Activated CD4-positive, alpha-beta T cell treated with anti-CD3 and anti-CD28 coated beads, Interleukin-2, amount 50 U/mL, for 48 hours (primary cell): ENCODE measurements at regions not wholly inside any gene's neighbourhood (a gene's known extent, or its start where the extent isn't known, plus 50 kb on each side); places are given as distances from the start of the nearest gene placed in this dataset.

Source experiments
- DNase-seq, 2 experiments: peaks; one replicate each; pipeline ENCODE4 v3.0.0-alpha.2; 2020

- DNase-seq: no peak
These were observed 145.2 kb upstream of the AKIRIN2 start for GRCh38 chr6:87847135-87847829.

- DNase-seq: no peak
These were observed 144.4 kb upstream of the AKIRIN2 start for GRCh38 chr6:87846434-87846833.

- DNase-seq: no peak
These were observed 138.3 kb upstream of the AKIRIN2 start for GRCh38 chr6:87840324-87840723.

- DNase-seq: no peak
These were observed 135.8 kb upstream of the AKIRIN2 start for GRCh38 chr6:87837876-87838275.

DNA sequence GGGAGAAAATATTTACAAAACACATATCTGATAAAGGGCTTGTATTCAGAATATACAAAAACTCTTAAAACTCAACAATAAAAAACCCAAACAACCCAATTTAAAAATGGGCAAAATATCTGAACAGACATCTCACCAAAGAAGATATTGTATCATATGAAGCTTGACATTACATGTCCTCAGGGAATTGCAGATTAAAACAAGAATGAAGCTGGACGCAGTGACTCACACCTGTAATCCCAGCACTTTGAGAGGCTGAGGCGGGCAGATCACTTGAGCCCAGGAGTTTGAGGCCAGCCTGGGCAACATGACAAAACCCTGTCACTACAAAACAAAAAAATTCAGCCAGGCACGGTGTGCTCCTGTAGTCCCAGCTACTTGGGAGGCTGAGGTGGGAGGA, 135.4 kb upstream of the AKIRIN2 start:
- no peak for DNase-seq

DNA sequence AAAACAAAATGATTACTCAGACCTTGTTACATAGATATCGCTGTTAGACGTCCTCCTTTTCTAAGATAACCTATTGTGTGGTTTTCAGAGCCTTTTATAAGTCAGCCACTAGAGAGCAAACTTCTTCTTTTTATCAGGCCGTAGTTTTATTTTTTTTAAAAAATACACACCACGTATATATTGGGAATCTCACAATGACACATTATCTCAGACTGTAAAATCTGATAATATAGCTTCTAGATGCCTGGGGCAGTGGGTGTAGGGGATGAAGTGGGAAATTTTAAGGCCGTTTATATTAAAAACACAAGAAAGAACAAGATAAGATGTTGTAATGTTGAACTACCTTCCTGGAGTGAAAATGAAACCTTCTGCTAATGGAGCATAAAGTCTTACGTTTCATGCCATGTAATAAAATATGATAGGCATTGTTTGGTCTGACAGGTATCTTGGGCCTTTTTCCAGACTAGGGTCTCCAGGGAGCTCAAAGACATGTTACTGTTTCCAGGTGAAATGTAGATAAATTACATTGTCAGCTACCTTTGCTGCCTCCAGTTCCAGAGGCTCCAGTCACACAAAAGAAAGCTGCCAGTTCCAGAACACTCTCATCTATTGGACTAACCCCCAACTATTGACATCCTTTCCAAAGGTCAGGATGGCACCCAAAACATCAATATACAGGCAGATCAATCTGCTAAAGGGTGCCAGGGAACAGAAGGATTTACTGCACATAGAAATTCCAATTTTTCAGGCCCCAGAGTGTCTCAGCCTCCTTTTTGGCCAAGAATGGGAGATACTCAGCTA, 130.2 kb upstream of the AKIRIN2 start:
- no peak for DNase-seq

DNA sequence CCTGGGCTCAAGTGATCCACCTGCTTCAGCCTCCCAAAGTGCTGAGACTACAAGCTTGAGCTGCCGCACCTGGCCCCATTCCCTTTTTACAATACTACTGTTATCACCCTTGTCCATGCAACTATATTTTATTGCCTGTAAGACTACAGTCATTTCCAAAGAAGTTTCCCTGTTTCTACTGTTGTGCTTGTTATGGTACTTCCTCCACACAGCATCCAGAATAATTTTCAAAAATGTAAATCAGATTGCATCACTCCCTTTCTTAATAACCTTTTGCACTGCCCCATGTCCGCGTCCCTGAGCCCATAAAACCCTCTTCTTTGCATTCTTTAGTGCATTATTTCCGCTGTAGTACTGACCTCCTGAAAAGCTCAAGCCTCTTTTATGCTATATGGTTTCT, 128.9 kb upstream of the AKIRIN2 start:
- DNase-seq: no peak

GRCh38 chr6:87829622-87830121, 127.6 kb upstream of the AKIRIN2 start:
- DNase-seq: no peak

DNA sequence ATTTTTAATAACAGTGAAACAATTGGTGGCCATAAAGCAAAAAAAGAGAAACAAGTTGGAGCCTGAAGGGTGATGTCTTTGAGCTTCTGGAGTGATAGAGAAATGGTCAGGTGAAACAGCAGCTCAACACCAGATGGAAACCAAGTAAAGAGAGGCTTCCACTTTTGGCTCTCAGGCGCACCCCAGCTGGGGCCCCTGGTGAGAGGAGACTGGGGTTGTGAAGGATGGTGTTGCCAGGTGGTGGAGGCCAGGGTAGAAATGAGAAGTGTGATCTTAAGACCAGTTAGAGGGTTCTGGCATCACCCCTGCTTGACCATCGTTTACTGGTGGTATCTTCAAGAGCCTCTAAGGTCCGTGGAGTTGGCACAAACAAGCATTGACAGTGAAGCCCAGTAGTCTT, 126.0 kb upstream of the AKIRIN2 start:
- no peak for DNase-seq

DNA sequence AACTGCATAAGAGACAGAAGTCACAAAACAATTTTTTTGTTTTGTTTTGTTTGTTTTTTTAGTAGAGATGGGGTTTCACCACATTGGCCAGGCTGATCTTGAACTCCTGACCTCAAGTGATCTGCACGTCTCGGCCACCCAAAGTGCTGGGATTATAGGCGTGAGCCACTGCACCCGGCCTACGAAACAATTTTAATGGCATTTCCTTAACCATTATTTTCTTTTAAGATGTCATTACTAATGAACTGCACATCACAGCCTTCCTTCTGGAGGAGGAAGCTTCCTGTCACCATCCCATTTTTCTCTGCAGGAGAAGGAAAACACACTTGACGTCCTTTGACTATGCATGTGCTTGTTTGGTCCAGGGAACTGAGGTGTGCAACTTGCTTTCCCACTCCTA, 125.3 kb upstream of the AKIRIN2 start:
- DNase-seq: no peak

DNA sequence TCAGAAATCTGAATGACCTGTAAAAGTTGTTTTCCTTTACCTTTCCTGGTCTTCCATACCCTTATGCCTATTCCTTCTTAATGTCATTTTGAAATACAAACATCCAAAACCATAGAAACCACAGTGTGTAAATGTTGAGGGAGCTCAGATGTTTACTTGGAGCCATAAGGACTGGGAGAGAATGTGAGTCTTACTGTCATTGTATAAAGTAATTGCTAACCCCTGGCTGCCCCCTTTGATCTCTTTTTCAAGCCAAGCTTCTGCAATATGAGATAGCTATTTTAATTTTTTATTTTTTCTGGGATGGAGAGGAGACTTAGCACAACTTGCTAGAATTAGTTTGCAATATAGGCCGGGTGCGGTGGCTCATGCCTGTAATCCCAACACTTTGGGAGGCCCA, 124.4 kb upstream of the AKIRIN2 start:
- no peak for DNase-seq

GRCh38 chr6:87825821-87826221, 123.8 kb upstream of the AKIRIN2 start:
- DNase-seq: no peak

DNA sequence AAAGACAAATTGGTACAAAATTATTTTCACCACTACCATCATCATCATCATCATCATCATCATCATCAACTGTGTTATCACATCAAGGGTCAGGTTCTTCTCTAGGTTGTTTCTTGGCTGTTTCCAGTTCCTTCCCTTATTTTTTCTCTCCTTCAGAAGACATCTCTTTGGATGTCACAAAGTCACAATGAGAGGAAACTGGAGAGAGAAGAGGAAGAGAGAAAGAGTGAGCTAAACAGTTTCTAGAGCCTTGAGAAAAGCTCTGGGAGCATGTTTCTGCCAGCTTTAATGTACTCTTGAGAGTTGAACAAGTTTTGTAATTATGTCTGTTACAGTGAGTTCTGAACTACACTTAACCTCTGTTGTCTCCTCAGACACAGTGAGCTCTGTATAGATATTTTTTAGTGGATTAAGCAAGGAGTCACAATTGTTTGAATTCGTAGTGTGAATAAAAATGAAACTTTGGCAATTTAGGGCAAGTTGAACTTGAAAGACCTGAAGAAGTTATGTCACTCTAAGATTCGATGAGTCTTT, 123.0 kb upstream of the AKIRIN2 start:
- no peak for DNase-seq

DNA sequence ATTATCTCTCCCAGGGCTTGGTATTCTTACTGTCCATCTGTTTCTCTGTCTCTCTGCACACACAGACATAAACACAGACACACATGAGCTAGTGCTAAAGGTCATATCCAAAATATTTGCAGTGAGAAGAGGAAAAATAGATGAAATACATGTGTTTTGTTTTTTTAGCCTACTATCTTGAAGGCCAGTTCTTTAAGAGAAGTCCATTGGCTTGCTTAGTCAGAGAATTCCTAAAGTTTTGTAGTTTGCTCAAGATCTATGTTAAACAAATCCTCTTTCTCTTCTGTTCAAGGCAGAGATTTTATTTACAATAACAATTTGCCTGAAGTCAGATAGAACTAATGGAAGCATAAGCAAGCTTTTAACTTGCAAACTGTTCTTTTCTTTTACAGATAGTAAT, 120.0 kb upstream of the AKIRIN2 start:
- DNase-seq: no peak

GRCh38 chr6:87820343-87820984, 118.4 kb upstream of the AKIRIN2 start:
- DNase-seq: no peak

GRCh38 chr6:87817183-87817582, 115.2 kb upstream of the AKIRIN2 start:
- DNase-seq: no peak

DNA sequence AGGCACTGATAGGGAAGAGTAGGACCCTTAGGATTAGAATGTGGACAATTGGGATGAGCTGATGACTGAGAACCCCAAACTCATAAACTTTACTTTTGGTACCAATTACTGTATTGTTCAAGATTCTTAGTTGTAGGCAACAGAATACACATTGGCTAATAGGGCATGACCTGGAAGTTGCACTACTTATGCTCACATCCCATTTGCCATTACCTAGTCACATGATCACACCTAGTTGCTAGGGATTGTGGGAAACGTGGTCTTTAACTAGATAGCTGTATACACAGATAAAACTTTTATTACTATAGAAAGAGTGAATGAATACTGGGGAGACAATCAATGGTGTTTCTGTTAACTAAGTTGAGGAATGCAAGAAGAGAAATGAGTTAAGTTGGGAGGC, 113.4 kb upstream of the AKIRIN2 start:
- DNase-seq: no peak

DNA sequence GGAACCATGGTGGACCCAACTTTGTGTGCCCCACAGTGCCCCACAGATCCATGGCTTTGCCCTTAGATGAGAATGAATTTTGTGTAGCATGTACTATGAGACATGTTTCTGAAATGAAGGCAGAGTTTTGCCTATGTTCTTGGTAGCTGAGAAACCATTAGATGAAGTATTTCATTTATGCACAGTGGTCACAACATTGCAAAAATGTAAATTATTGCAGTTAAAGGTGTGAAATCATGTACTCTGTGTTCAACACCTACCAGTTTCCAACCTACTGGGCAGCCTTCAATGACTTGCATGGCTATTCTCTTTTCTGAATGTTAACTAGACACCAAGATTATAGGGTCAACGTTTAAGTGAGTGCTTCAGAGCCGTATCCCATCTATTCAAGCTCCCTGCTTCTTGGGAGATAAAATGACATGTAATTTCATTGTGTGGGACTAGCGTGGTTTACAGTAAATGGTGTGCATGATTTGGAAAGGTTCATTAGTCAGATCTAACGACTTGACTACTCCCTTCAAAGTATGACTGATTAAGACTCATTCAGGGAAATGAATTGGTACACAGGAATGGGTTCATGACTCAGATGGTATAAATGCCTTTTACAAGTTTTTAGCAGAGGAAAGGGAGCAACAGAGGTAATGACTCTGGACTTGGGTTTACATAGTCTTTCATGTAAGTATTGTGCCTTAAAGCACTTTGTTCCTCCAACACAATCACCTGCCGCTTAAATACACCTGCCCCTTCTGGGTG, 106.1 kb upstream of the AKIRIN2 start:
- DNase-seq: no peak

- DNase-seq: no peak
These were observed 105.4 kb upstream of the AKIRIN2 start for GRCh38 chr6:87807475-87807874.

DNA sequence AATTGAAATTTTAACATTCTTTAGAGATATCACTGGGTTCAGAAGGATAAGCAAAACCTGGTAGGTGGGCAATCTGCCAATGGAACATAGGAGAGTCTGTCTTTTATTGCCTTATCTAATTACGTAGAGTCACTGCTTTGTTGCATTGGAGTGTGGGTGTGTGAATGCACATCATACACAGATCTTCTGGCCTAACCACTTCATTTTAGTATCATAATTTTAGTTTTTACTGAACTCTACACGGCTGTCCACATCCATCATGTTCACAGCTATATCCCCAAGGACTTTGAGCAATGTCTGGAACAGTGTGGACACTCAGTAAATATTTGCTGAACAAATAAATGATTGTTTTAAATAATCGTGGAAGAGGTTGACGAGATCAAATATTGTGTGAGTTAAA, 104.6 kb upstream of the AKIRIN2 start:
- no peak for DNase-seq

- DNase-seq: no peak
These were observed 104.1 kb upstream of the AKIRIN2 start for GRCh38 chr6:87806099-87806498.

GRCh38 chr6:87803791-87804190, 101.8 kb upstream of the AKIRIN2 start:
- DNase-seq: no peak

GRCh38 chr6:87799651-87800050, 97.6 kb upstream of the AKIRIN2 start:
- DNase-seq: no peak
